CD4-positive, alpha-beta T cell treated with Interleukin-4 for 1 hour (primary cell): ENCODE measurements at regions not wholly inside any gene's neighbourhood (a gene's known extent, or its start where the extent isn't known, plus 50 kb on each side); places are given as distances from the start of the nearest gene placed in this dataset.
"Not testable (repeated sequence)": the region's sequence is repeated elsewhere in the genome, so short reads cannot be mapped to it uniquely, and the experiment has no call there.

Source experiments
- DNase-seq, 2 donors: peaks; one replicate each; pipeline ENCODE4 v3.0.0-alpha.2; 2020 to 2022

GRCh38 chr14:42541535-42542001 is 934.9 kb downstream of the LRFN5 start:
- DNase-seq = no peak

GRCh38 chr14:42535397-42535796 is 928.7 kb downstream of the LRFN5 start:
- DNase-seq = no peak

GRCh38 chr14:42533476-42533875 is 926.8 kb downstream of the LRFN5 start:
- DNase-seq = no peak

GRCh38 chr14:42532194-42532593 is 925.5 kb downstream of the LRFN5 start:
- DNase-seq = no peak

- no peak for DNase-seq
Observed at GRCh38 chr14:42527141-42527540, 920.5 kb downstream of the LRFN5 start.

- no peak for DNase-seq
Observed at GRCh38 chr14:42523666-42524065, 917.0 kb downstream of the LRFN5 start.

- DNase-seq = no peak
Observed at GRCh38 chr14:42517806-42518500, 911.3 kb downstream of the LRFN5 start.

- no peak for DNase-seq
Observed at GRCh38 chr14:42513837-42514236, 907.2 kb downstream of the LRFN5 start.

GRCh38 chr14:42510071-42510470 is 903.4 kb downstream of the LRFN5 start:
- DNase-seq = no peak

- DNase-seq = no peak
Observed at GRCh38 chr14:42508209-42508946, 901.7 kb downstream of the LRFN5 start.

- no peak for DNase-seq
Observed at GRCh38 chr14:42504433-42504832, 897.8 kb downstream of the LRFN5 start.

- DNase-seq = no peak
Observed at GRCh38 chr14:42499137-42499536, 892.5 kb downstream of the LRFN5 start.

GRCh38 chr14:42490536-42490935 is 883.9 kb downstream of the LRFN5 start:
- DNase-seq = no peak

- no peak for DNase-seq
Observed at GRCh38 chr14:42488965-42489364, 882.3 kb downstream of the LRFN5 start.

- DNase-seq = not testable (repeated sequence)
Observed at GRCh38 chr14:42482345-42482971, 875.8 kb downstream of the LRFN5 start.

- DNase-seq = not testable (repeated sequence)
Observed at GRCh38 chr14:42481714-42482113, 875.0 kb downstream of the LRFN5 start.

GRCh38 chr14:42480255-42480654 is 873.6 kb downstream of the LRFN5 start:
- no peak for DNase-seq

- no peak for DNase-seq
Observed at GRCh38 chr14:42475289-42475688, 868.6 kb downstream of the LRFN5 start.

- DNase-seq = no peak
Observed at GRCh38 chr14:42470427-42470719, 863.7 kb downstream of the LRFN5 start.

- no peak for DNase-seq
Observed at GRCh38 chr14:42469637-42470426, 863.2 kb downstream of the LRFN5 start.

GRCh38 chr14:42460673-42461072 is 854.0 kb downstream of the LRFN5 start:
- no peak for DNase-seq

GRCh38 chr14:42459171-42459685 is 852.6 kb downstream of the LRFN5 start:
- no peak for DNase-seq

GRCh38 chr14:42441615-42442014 is 834.9 kb downstream of the LRFN5 start:
- no peak for DNase-seq
